MCF 10A (cell line): ENCODE measurements at regions not wholly inside any gene's neighbourhood (a gene's known extent, or its start where the extent isn't known, plus 50 kb on each side); places are given as distances from the start of the nearest gene placed in this dataset.

Experiments used
- BruUV-seq: library from RNA; stranded (reverse); fragments of 400-500 nt; replicated peaks from 2 replicates; lab custom pipeline; 2021; lab: Mats Ljungman, UMichigan
- CTCF ChIA-PET: fragments of 300-600 bp; sonication (Branson Sonifier 250); formaldehyde crosslinking; extraction: SDS; loops from one replicate; lab custom pipeline; 2021; ENCODE audit warnings: antibody characterized with exemption, inconsistent platforms; lab: Yijun Ruan, JAX
- POLR2A ChIA-PET: fragments of 300-600, 350-650 bp; sonication (Branson Sonifier 250); formaldehyde crosslinking; extraction: SDS; loops from one replicate; lab custom pipeline; 2020; ENCODE audit warnings: antibody characterized with exemption, inconsistent platforms; lab: Yijun Ruan, JAX
- DNase-seq: peaks from one replicate; pipeline ENCODE4 v3.0.0-alpha.2; 2018; ENCODE audit not compliant: unreplicated experiment
- H3K27ac Mint-ChIP-seq: one replicate; pipeline ENCODE4 v1.8.0; 2022; ENCODE audit warnings: mild to moderate bottlenecking, low read depth, mixed read lengths; ENCODE audit not compliant: unreplicated experiment
- H3K27me3 Mint-ChIP-seq: one replicate; pipeline ENCODE4 v1.8.0; 2022; ENCODE audit warnings: mixed read lengths; ENCODE audit not compliant: insufficient read depth, unreplicated experiment
- H3K36me3 Mint-ChIP-seq: one replicate; pipeline ENCODE4 v1.8.0; 2022; ENCODE audit warnings: mild to moderate bottlenecking, moderate library complexity, mixed read lengths; ENCODE audit not compliant: insufficient read depth, unreplicated experiment
- H3K4me1 Mint-ChIP-seq: one replicate; pipeline ENCODE4 v1.8.0; 2022; ENCODE audit warnings: mixed read lengths; ENCODE audit not compliant: insufficient read depth, unreplicated experiment
- H3K4me3 Mint-ChIP-seq: one replicate; pipeline ENCODE4 v1.8.0; 2022; ENCODE audit warnings: mild to moderate bottlenecking, moderate library complexity, mixed read lengths; ENCODE audit not compliant: unreplicated experiment
- H3K9me3 Mint-ChIP-seq: one replicate; pipeline ENCODE4 v1.8.0; 2022; ENCODE audit warnings: mixed read lengths; ENCODE audit not compliant: unreplicated experiment
- intact Hi-C: fragments of 100-400 bp; cut with micrococcal nuclease; formaldehyde crosslinking; loops from 2 replicates; pipeline ENCODE4 v1.14.1; 2022
- TF ChIP-seq, protein P1 (sequence below): fragments of 200-600 bp; IDR thresholded peaks from one replicate; pipeline ENCODE4 v1.8.0; 2022; ENCODE audit warnings: antibody characterized with exemption, mild to moderate bottlenecking; ENCODE audit not compliant: unreplicated experiment

DNA sequence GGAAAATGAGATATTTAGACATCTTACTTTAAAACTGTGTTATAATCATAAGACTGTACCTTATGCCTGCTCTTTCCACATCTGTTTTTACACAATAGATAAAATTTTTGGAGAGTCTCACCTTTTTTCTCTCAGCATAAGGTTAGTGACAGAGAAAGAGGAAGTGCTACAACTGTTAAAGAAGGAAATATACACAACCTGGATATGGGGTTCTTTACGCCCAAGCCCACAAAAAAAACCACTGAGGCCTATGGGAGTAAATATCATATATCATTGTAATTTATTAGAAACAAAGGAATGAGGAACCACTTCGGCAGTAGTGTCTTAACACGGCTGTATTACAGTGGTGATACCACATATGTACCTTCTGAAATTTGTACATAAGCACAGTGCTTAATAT, 265.9 kb upstream of the GK2 start:
- TF ChIP-seq, protein P1, sequence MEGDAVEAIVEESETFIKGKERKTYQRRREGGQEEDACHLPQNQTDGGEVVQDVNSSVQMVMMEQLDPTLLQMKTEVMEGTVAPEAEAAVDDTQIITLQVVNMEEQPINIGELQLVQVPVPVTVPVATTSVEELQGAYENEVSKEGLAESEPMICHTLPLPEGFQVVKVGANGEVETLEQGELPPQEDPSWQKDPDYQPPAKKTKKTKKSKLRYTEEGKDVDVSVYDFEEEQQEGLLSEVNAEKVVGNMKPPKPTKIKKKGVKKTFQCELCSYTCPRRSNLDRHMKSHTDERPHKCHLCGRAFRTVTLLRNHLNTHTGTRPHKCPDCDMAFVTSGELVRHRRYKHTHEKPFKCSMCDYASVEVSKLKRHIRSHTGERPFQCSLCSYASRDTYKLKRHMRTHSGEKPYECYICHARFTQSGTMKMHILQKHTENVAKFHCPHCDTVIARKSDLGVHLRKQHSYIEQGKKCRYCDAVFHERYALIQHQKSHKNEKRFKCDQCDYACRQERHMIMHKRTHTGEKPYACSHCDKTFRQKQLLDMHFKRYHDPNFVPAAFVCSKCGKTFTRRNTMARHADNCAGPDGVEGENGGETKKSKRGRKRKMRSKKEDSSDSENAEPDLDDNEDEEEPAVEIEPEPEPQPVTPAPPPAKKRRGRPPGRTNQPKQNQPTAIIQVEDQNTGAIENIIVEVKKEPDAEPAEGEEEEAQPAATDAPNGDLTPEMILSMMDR = no peak
- intact Hi-C loops = no loop called here
- peaks cover 22% of the 10 kb centered on the region for H3K9me3 Mint-ChIP-seq
- no TSS peak for BruUV-seq
- DNase-seq = no peak
- no peak overlapping the region for H3K4me3 Mint-ChIP-seq
- no peaks in the 10 kb centered on the region for H3K27me3 Mint-ChIP-seq
- CTCF ChIA-PET = no interaction called here
- no peaks in the 10 kb centered on the region for H3K36me3 Mint-ChIP-seq
- H3K4me1 Mint-ChIP-seq = peaks cover 5% of the 10 kb centered on the region
- H3K27ac Mint-ChIP-seq = no peak overlapping the region
- POLR2A ChIA-PET = no interaction called here

DNA sequence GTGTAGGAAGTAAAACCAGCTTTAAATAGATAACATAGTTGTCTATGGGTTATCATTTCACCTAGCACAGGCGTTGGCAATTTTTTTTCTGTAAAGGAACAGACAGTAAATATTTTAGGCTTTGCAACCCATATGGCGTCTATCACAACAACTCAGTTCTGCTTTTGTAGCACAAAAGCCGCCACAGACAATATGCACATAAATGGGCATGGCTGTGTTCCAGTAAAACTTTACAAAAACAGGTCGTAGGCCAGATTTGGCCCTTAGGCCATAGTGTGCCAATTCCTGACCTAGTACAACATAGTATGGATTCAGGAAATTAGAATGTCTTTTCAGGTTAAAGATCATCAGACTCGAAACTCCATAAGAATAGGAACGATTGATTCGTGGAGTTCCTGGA, 265.3 kb upstream of the GK2 start:
- Mint-ChIP-seq H3K4me3 (no peak overlapping the region), H3K4me1 (peaks cover 5% of the 10 kb centered on the region), H3K27me3 (no peaks in the 10 kb centered on the region), H3K9me3 (peaks cover 28% of the 10 kb centered on the region), H3K36me3 (no peaks in the 10 kb centered on the region), H3K27ac (no peak overlapping the region)
- TF ChIP-seq, protein P1 = no peak
- ChIA-PET CTCF (no interaction called here), POLR2A (no interaction called here)
- intact Hi-C loops = no loop called here
- BruUV-seq = no TSS peak
- no peak for DNase-seq

DNA sequence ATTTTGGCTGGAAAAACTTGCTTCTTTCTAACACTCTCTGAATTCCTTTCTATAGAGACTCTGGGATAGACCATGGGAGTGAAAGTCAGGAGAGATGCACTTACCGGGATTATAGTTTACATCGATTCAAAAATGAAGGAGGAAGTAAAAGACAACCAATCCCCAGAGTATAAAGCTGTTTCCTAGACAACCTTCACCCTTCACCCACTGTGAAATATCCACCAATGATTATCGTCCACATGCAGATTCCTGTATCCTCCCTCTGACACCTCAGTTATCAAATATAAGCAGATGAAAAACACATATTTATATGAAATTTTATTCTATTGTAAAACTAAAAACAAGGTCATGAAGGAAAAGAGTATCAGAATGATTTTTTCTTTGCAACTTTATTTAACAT, 258.8 kb upstream of the GK2 start:
- no peaks in the 10 kb centered on the region for H3K36me3 Mint-ChIP-seq
- POLR2A ChIA-PET = no interaction called here
- CTCF ChIA-PET = interaction anchor here (0.6 kb wide), 1 partner anchor 406 kb away, joined by 3 read pairs; the partner anchor contains the start of gene ANTXR2
- no peak for DNase-seq
- intact Hi-C loops = no loop called here
- H3K4me1 Mint-ChIP-seq = no peaks in the 10 kb centered on the region
- TF ChIP-seq, protein P1 = no peak
- no peaks in the 10 kb centered on the region for H3K27me3 Mint-ChIP-seq
- H3K27ac Mint-ChIP-seq = no peak overlapping the region
- H3K9me3 Mint-ChIP-seq = peaks cover 20% of the 10 kb centered on the region
- no TSS peak for BruUV-seq
- H3K4me3 Mint-ChIP-seq = no peak overlapping the region

DNA sequence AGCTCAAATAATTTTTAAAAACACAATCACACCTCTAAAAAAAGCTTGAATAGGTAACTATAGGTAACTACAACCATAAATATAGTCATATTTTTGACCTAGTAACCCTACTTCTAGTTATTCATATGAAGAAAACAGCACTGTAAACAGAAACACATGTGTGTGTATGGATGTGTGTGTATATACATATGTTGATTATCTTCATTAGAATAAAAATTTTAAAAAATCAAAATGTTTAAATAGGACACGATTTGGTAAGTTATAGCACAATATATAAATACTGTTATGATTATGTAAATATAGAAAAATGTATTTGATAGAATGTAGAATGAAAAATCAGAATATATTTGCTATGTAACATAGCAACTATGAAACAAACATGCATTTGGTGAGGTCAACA, 258.1 kb upstream of the GK2 start:
- ChIA-PET CTCF (interaction anchor here (0.6 kb wide), 1 partner anchor 641 kb away, joined by 3 read pairs; no protein-coding TSS in a partner anchor), POLR2A (no interaction called here)
- H3K4me1 Mint-ChIP-seq = no peaks in the 10 kb centered on the region
- TF ChIP-seq, protein P1 = no peak
- no peak for DNase-seq
- peaks cover 18% of the 10 kb centered on the region for H3K9me3 Mint-ChIP-seq
- no peaks in the 10 kb centered on the region for H3K36me3 Mint-ChIP-seq
- H3K27me3 Mint-ChIP-seq = no peaks in the 10 kb centered on the region
- H3K4me3 Mint-ChIP-seq = no peak overlapping the region
- no peak overlapping the region for H3K27ac Mint-ChIP-seq
- no TSS peak for BruUV-seq
- intact Hi-C loops = no loop called here
